SK-N-MC (cell line): ENCODE measurements at regions not wholly inside any gene's neighbourhood (a gene's known extent, or its start where the extent isn't known, plus 50 kb on each side); places are given as distances from the start of the nearest gene placed in this dataset.

Source experiments
- DNase-seq: peaks from one replicate; pipeline ENCODE4 v3.0.0-alpha.2; 2011; ENCODE audit warnings: low read depth, low spot score
- H3K27ac ChIP-seq: fragments of 200-600 bp; sonication (generic); 2 replicates; pipeline ENCODE4 v1.5.1; 2016; ENCODE audit warnings: mixed run types
- H3K36me3 ChIP-seq: fragments of 200-600 bp; sonication (generic); 2 replicates; pipeline ENCODE4 v1.6.1; 2017; ENCODE audit warnings: antibody characterized with exemption, low read length, mixed read lengths; ENCODE audit not compliant: insufficient read depth
- H3K4me3 ChIP-seq: fragments of 200-600 bp; sonication (generic); 2 replicates; pipeline ENCODE4 v1.5.1; 2016
- H3K9ac ChIP-seq: fragments of 200-600 bp; sonication (generic); 2 replicates; pipeline ENCODE4 v1.8.0; 2017; ENCODE audit warnings: mixed run types, mixed read lengths; ENCODE audit not compliant: insufficient read length
- H3K9me3 ChIP-seq: fragments of 200-600 bp; sonication (generic); 2 replicates; pipeline ENCODE4 v1.6.1; 2017; ENCODE audit warnings: low read depth, mild to moderate bottlenecking, antibody characterized with exemption, low read length, moderate library complexity, mixed read lengths
- EZH2 ChIP-seq: fragments of 200-600 bp; sonication (generic); IDR thresholded peaks from one replicate; pipeline ENCODE4 v1.6.1; 2017; ENCODE audit warnings: antibody characterized with exemption
- FOXP2 ChIP-seq: optimal IDR thresholded peaks from 2 replicates; pipeline ENCODE3; 2011; ENCODE audit warnings: mild to moderate bottlenecking, moderate library complexity; ENCODE audit not compliant: insufficient read depth; ENCODE audit errors: extremely low read length, control extremely low read depth
- POLR2AphosphoS5 ChIP-seq: IDR thresholded peaks from 2 replicates; pipeline ENCODE4 v1.6.1; 2012; ENCODE audit warnings: mild to moderate bottlenecking, low read depth, low read length, borderline replicate concordance

GRCh38 chr12:127245009-127245408 lies 1022.0 kb upstream of the TMEM132C start:
- Histone ChIP-seq H3K27ac (no peak overlapping the region), H3K4me3 (no peak overlapping the region), H3K9me3 (no peaks in the 10 kb centered on the region), H3K36me3 (no peaks in the 10 kb centered on the region), H3K9ac (no peak overlapping the region)
- no peak for DNase-seq
- TF ChIP-seq POLR2AphosphoS5: no peak
- TF ChIP-seq FOXP2: no peak

GRCh38 chr12:127245437-127245836 lies 1021.5 kb upstream of the TMEM132C start:
- H3K4me3 ChIP-seq: no peak overlapping the region
- H3K9ac ChIP-seq: no peak overlapping the region
- no peaks in the 10 kb centered on the region for H3K9me3 ChIP-seq
- no peak for DNase-seq
- TF ChIP-seq POLR2AphosphoS5: no peak
- no peak for TF ChIP-seq EZH2
- H3K36me3 ChIP-seq: no peaks in the 10 kb centered on the region
- H3K27ac ChIP-seq: no peak overlapping the region

- DNase-seq: no peak
- no peak for TF ChIP-seq FOXP2
- no peak for TF ChIP-seq POLR2AphosphoS5
- TF ChIP-seq EZH2: no peak
- no peak overlapping the region for H3K27ac ChIP-seq
- H3K9me3 ChIP-seq: no peaks in the 10 kb centered on the region
- H3K36me3 ChIP-seq: no peaks in the 10 kb centered on the region
- no peak overlapping the region for H3K9ac ChIP-seq
- H3K4me3 ChIP-seq: no peak overlapping the region
These were observed 1019.0 kb upstream of the TMEM132C start for GRCh38 chr12:127247937-127248336.

GRCh38 chr12:127249428-127249827 lies 1017.5 kb upstream of the TMEM132C start:
- no peaks in the 10 kb centered on the region for H3K9me3 ChIP-seq
- TF ChIP-seq POLR2AphosphoS5 (no peak), FOXP2 (no peak), EZH2 (no peak)
- H3K9ac ChIP-seq: no peak overlapping the region
- no peaks in the 10 kb centered on the region for H3K36me3 ChIP-seq
- no peak overlapping the region for H3K27ac ChIP-seq
- no peak for DNase-seq
- no peak overlapping the region for H3K4me3 ChIP-seq

- Histone ChIP-seq H3K4me3 (no peak overlapping the region), H3K9me3 (no peaks in the 10 kb centered on the region), H3K27ac (no peak overlapping the region), H3K9ac (no peak overlapping the region), H3K36me3 (no peaks in the 10 kb centered on the region)
- no peak for DNase-seq
- no peak for TF ChIP-seq POLR2AphosphoS5
- TF ChIP-seq FOXP2: no peak
- no peak for TF ChIP-seq EZH2
These were observed 1013.1 kb upstream of the TMEM132C start for GRCh38 chr12:127253797-127254327.

GRCh38 chr12:127254420-127254955 lies 1012.5 kb upstream of the TMEM132C start:
- TF ChIP-seq EZH2: no peak
- no peak for TF ChIP-seq POLR2AphosphoS5
- no peak for TF ChIP-seq FOXP2

GRCh38 chr12:127257366-127257935 lies 1009.5 kb upstream of the TMEM132C start:
- Histone ChIP-seq H3K27ac (no peak overlapping the region), H3K4me3 (no peak overlapping the region), H3K9ac (no peak overlapping the region), H3K36me3 (no peaks in the 10 kb centered on the region), H3K9me3 (no peaks in the 10 kb centered on the region)
- DNase-seq: no peak
- TF ChIP-seq FOXP2: no peak
- TF ChIP-seq EZH2: no peak
- TF ChIP-seq POLR2AphosphoS5: no peak

More at GRCh38 chr12:127254420-127254955, 1012.5 kb upstream of the TMEM132C start:
- H3K4me3 ChIP-seq: no peak overlapping the region
- no peak overlapping the region for H3K9ac ChIP-seq
- no peak for DNase-seq
- no peaks in the 10 kb centered on the region for H3K36me3 ChIP-seq
- H3K9me3 ChIP-seq: no peaks in the 10 kb centered on the region
- no peak overlapping the region for H3K27ac ChIP-seq

- Histone ChIP-seq H3K9me3 (no peaks in the 10 kb centered on the region), H3K4me3 (no peak overlapping the region), H3K27ac (no peak overlapping the region), H3K9ac (no peak overlapping the region), H3K36me3 (no peaks in the 10 kb centered on the region)
- no peak for DNase-seq
- TF ChIP-seq EZH2 (no peak), POLR2AphosphoS5 (no peak), FOXP2 (no peak)
These were observed 1006.4 kb upstream of the TMEM132C start for GRCh38 chr12:127260531-127260930.

- Histone ChIP-seq H3K9me3 (no peaks in the 10 kb centered on the region), H3K36me3 (no peaks in the 10 kb centered on the region), H3K9ac (no peak overlapping the region), H3K27ac (no peak overlapping the region), H3K4me3 (no peak overlapping the region)
- TF ChIP-seq FOXP2 (no peak), POLR2AphosphoS5 (no peak), EZH2 (no peak)
- no peak for DNase-seq
These were observed 1006.0 kb upstream of the TMEM132C start for GRCh38 chr12:127260999-127261398.
